GM19328 (cell line): ENCODE measurements at regions not wholly inside any gene's neighbourhood (a gene's known extent, or its start where the extent isn't known, plus 50 kb on each side); places are given as distances from the start of the nearest gene placed in this dataset.
"Not testable (repeated sequence)": the region's sequence is repeated elsewhere in the genome, so short reads cannot be mapped to it uniquely, and the experiment has no call there.

Source experiments
- ATAC-seq: cut with Tn5 transposase; IDR thresholded peaks from one replicate; pipeline ENCODE4 v1.9.1; 2021; ENCODE audit warnings: mild to moderate bottlenecking, moderate library complexity; ENCODE audit not compliant: unreplicated experiment

DNA sequence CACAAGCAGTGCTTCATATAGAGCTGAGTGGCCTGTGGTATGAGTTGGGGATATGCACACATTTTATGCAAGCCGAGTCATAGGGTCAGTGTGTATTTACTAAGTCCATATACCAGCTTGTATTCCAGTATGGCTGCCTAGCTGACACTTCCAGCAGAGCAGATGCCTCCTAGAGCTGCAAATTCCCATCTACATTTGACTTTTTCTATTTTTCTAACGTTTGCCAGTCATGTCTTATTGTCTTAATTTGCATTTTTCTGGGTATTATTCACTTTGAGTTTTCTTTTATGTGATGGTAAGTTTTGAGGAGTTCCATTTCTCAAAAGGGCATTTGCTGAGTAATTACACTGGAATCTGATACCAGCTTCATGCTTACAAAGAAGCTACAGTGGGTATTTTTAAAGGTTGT, 334.5 kb upstream of the CDH2 start:
- ATAC-seq, result no peak

DNA sequence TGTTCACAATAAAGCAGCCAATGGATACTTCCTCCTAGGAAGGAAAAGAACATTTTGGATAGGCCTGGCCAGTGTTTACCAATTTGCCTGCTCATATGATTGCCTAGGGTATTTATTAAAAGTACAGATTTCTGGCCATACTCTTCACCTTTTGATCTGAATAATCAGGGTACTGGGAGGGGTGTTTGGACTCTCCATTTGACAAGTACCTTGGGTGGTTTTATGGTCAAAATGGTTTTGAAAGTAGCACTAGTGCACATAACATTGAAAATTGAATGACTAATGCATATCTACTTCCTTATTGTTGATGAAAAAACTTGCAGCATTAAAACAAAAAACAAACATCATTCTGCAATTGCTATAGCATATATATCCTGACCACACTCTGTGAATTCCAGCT, 333.3 kb upstream of the CDH2 start:
- ATAC-seq, result no peak

DNA sequence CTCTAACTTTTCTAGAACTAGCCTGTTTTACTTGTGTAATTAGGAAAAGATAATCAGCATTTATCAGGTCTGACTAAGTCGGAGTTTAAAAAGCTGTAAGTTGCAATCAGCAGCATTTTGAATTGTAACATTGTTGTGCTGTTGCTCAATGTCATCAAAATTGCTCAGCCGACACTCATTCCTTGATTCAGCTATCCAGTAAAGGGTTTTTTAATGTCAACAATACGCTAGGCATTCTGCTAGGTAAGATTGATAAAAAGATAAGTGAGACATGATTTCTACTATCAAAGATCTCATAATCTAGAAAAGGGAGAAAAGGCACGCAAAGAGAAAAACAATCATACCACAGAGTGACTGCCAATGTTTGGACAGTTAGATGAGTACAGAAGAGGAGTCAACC, 327.1 kb upstream of the CDH2 start:
- no peak for ATAC-seq

DNA sequence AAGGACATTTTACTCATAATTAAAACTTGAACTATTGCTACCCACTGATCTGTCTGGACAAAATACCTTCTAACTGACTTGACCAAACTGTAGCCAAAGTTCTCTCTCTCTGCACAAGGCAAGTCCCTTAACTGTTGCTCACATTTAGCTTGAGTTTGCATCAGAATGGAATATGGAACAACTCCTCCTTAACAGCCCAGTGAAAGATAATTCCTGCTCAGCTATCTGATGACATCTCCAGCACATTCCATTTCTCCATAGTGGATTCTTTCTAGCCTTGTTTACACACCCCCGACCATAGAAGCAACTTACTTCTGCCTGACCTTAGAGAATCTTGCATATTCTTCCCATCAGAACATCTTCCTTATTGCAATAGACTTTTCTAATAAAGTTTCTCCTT, 317.2 kb upstream of the CDH2 start:
- no peak for ATAC-seq

DNA sequence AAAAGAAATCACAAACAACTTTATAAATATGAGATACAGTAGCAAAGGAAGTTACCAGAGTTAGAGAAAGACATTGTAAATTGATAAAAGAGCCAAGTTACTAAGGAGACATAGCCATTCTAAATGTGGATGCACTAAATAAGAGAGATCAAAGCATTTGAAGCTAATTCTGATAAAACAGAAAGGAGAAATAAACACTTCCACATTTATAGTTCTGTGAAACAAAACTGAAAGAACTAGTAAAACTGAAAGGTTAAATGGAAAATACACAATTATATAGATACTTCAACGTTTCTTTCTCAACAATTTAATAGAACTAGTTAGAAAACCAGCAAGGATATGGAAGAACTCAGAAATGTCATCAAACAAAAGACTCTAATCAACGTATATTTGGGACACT, 309.0 kb upstream of the CDH2 start:
- ATAC-seq, result peak; percentile 77

DNA sequence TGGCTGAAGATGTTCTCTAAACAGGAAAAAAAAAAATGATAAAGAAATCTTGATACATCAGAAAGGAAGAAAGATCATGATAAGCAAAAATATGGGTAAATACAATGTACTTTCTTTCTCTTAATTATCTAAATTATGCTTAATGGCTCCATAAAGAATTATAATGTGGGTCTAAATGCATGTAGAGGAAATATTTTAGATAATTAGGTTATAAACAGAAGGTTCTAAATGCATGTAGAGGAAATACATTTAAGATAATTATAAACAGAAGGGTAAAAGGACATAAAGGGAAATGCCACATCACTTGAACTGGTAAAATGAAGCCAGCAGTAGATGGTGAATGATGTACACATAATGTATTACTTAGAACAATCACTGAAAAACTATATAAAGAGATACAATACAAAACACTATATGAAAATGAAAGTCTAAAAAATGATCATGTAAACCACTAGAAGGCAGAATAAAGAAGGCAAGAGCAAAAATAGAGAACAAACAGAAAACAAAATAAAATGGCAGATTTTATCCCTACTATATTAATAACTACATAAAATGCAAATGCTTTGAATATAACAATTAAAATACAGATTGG, 308.4 kb upstream of the CDH2 start:
- ATAC-seq, result no peak

DNA sequence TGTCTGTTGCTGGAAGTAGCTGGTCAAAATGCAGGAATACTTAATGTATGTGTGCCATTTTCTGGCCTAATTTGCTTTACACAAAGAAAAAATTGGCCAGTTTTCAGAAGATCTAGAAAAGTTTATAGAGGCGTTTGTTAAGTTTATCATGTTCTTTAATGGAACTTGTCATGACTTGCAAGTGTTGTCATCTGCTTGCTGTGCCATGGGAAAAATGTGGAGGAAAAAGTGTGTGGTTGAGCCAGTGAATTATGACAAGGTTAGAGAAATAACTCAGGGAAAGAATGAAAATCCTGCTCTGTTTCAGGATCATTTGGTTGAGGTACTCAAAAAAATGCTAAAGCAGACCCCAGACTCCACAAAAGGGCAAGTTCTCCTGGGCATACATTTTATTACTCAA, 301.6 kb upstream of the CDH2 start:
- ATAC-seq, result no peak

DNA sequence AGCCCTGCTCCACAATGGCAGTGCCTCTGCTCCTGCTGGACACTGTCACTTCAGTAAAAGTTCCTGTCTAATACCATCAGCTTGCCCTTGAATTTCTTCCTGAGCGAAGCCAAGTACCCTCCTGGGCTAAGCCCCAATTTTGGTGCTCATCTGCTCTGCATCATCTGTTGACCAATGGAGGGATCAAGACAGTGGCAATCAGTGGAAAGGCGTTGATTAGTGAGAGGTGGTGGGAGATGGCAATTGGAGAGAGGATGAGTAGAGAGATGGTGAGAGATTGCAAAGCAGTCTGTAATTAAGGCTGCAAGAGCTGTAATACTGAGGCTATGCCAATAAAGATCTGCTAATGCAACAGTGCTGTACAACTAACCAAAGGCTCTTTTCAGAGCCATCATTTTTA, 299.4 kb upstream of the CDH2 start:
- no peak for ATAC-seq

DNA sequence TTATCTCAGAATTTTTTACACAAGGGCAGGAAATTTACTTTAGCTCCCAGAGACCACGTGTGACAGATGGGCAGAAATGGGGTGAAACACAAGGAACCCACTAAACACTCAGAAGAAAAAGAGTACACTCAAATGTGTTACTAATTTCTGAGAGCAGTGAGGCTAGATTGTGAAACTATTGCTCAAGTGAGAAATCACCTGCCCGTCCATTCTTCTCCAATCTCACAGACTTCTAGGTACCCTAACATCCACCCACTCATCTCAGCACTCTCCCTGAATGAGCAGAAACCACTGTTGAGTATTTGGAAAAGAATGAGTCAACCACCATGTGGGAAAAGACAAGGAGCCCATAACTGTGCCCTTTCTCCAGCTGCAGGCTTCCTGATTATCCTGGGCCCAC, 293.0 kb upstream of the CDH2 start:
- no peak for ATAC-seq

DNA sequence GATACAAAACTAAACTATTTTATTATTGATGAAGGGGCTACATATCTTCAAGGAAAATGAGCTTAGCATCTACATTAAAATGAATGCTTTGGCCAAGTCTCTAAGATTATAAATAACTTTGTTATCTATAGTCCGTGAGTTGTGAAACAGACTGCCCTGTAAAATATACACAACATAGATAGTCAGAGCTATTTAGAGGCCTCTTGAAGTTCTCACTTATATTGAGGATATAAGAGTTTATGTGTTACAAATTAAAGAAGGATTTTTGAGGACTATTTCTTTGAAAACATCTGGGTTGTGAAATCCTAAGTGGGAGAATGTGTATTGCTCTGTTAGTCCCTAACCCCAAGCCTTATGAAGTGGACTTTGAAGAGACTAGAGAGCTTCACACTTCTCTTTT, 292.0 kb upstream of the CDH2 start:
- ATAC-seq, result no peak

DNA sequence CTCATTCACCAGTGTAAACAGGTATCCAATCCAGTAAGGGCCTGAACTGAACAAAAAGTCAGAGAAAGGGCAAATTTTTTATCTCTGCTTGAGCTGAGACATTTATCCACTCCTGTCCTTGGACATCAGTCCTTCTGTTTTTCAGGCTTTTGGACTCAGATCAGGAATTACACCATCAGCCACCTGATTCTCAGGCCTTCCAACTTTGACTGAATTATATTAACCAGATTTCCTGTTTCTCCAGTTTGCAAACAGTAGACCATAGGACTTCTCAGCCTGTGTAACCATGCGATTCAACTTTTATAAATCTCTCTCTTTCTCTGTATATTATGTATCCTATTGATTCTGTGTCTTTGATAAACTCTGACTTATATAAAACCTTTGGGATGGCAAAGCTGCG, 289.3 kb upstream of the CDH2 start:
- no peak for ATAC-seq

DNA sequence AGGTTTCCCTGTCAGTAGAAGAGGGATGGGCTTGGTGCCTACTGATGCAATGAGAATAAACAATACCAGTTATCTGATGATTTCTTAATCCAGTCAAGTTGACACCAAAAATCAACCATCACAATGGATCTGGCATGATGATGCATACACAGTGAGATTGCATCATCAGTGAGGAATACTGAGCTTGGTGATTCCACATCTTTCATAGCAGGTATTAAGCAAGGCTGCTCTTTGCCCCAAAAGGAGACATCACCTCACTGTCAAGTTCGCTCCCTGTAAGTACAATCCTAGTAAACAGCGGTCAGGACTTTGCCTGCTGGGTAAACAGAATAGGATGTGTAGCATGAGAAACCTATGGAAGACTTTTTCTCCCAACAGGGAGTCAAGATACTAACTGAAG, 282.7 kb upstream of the CDH2 start:
- ATAC-seq, result no peak

DNA sequence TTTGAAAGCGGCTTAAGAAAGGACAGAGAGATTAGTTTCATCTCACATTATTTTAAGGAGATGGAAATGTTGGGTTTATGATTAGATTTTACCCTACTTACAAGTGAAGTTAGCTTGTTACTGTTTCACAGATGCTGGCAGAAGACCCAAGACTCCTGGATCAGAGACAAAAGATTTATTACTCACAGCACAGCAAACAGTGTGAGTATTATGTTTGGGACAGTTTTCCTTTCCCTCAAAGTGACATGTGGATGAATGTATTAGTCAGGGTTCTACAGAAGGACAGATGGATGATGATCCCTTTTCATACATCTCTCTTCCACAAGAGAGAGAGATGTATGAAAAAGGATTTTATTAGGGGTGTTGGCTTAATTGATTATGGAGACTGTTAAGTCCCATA, 281.8 kb upstream of the CDH2 start:
- no peak for ATAC-seq

DNA sequence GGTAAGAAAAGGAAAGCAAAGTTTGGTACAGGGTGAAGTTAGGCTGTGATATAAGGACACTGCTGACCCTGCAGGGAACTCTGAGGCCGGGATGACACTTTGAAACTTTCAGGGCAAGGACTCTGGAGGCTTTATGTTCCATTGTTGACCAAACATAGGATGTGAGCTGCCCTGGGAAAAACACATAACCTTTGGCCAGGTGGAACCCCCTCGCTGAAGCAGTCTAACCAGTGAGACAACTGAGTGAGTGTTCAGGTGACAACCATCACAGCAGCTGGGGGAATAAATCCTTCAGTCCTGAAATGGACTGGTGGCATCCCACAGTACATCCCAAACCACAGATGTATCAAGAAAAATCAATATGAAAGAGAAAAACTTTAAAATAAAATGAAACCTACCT, 280.9 kb upstream of the CDH2 start:
- ATAC-seq, result no peak

DNA sequence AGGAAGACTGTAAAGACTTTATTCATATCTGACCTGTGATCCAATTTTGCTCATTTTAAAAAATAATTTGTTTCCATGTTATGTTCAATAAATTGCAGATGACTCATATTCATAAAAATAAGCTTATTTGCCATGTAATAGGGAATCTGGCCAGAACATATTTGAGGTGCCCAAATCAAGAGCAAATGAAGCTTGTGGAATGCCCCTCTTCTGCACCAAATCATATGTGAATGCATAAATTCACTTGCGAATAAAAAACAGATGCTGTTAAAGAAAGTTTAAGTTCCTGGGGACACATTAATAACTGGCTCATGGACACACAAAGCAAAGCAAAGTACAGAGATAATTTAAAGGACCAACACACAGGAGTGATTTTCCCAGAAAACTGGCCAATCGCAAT, 279.0 kb upstream of the CDH2 start:
- no peak for ATAC-seq

DNA sequence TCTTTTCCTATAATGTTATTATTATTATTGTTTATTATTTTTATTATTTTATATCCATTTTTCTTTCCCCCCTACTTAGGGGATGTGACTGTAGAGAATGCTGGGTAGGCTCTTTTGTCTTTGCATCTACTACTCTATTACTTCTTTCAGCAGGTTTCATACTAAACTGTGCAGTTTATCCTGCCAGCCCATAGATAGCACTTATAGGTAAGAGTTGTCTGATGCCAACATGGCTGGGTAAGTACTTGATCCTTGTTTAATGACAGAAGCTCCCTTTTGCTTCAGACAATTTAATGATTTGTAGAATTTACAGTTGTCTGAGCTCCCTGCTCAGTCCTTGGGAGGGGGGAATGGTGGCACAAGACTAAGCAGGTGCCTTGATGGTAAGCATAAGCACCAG, 262.9 kb upstream of the CDH2 start:
- no peak for ATAC-seq

DNA sequence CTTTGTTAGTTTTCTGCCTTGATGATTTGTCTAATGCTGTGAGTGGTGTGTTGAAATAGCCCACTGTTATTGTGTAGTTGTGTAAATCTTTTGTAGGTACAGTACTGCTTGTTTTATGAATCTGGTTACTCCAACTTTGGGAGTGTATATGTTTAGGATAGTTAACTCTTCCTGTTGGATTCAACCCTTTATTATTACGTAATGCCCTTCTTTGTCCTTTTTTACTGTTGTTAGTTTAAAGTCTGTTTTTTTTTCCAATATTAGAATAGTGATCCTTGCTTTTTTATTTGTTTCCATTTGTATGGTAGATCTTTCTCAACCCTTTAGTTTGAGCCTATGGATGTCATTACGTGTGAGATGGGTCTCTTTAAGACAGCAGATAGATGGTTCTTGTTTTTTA, 261.5 kb upstream of the CDH2 start:
- no peak for ATAC-seq

DNA sequence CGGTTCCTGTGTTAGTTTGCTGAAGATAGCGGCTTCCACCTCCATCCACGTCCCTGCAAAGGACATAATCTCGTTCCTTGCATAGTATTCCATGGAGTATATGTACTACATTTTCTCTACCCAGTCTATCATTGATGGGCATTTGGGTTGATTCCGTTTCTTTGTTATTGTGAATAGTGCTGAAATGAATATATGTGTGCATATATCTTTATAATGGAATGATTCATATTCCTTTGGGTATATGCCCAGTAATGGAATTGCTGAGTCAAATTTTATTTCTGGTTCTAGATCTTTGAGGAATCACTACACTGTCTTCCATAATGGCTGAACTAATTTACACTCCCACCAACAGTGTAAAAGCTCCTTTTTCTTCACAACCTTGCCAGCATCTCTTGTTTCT, 255.4 kb upstream of the CDH2 start:
- ATAC-seq, result no peak

DNA sequence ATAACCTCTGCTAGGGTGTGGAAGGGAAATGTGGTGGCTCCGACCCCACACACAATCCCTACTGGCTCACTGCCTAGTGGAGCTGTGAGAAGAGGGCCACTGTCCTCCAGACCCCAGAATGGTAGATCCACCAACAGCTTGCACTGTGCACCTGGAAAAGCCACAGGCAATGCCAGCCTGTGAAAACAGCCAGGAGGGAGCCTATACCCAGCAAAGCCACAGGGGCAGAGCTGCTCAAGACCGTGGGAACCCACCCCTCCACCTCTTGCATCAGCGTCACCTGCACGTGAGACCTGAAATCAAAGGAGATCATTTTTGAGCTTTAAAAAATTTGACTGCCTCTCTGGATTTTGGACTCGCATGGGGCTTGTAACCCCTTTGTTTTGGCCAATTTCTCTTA, 249.0 kb upstream of the CDH2 start:
- ATAC-seq, result no peak

DNA sequence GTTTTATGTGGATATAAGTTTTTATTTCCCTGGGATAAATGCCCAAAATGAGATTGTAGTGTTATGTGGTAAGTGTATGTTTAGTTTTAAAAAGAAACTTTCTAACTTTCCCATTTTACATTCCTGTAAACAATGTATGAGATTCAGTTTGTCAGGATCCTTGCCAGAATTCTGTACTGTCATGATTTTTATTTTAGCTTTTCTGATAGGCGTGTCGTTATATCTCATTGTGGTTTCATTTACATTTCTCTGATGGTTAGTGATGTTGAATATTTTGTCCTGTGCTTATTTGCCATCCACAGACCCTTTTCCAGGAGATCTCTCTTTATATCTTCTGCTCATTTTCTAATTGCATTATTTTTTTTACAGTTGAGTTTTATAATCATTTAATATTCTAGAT, 245.6 kb upstream of the CDH2 start:
- ATAC-seq, result no peak

DNA sequence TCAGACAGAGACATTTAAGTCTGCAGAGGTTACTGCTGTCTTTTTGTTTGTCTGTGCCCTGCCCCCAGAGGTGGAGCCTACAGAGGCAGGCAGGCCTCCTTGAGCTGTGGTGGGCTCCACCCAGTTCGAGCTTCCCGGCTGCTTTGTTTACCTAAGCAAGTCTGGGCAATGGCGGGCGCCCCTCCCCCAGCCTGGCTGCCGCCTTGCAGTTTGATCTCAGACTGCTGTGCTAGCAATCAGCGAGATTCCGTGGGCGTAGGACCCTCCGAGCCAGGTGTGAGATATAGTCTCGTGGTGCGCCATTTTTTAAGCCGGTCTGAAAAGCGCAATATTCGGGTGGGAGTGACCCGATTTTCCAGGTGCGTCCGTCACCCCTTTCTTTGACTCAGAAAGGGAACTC, 245.0 kb upstream of the CDH2 start:
- ATAC-seq, result not testable (repeated sequence)

DNA sequence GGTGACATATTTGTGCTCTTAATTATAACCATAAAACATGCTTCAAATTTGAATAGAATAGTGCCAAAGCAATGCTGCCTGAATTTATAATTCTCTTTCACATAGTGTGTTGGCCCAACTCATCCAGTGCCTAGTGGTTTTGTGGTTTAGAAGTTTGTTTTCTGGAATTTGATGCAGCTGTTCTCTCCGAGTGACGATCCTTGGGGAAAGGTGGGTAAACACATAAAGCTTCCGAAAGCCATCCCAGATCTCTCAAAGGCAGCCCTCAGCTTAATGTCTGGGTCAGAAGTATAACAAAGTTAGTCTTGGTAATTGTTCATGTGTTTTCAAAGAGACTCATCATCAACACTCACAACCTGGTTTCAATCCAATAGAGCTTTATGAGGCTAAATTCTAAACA, 235.6 kb upstream of the CDH2 start:
- ATAC-seq, result no peak

DNA sequence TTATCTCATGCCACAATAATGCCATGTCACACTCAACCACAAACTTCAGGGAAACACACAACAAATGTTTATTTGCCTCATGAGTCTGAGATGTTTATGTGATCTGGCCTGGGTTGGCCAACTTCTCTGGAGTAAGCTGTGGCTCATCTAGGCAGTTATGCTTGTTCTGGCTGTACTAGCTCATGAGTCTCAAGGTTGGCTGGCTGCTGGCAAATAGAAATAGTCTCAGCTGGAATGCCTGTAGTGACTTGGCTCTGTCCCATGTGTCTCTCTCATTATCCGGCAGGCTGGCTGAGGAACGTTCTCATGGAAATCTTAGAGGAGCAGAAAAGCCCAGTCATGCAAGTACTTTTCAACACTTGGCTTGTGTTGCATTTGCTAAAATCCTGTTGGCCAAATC, 234.9 kb upstream of the CDH2 start:
- no peak for ATAC-seq

DNA sequence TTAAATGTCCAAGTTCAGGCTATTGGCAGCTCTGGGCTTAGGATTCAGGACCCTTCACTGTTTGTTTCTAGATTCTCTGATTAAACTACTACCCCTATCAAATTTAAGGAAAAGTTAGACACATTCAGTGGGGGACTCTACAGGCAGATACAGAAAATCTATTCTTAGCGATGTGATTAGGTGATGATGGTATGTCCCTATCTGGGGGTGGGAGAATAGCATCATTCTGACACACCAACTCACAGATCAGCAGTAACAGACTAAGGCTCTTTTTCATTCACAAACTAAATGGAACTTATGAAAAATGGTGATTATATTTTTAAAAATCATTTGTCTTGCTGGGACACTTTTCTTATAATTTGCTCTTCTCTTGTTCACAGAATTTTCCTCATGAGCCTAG, 232.9 kb upstream of the CDH2 start:
- ATAC-seq, result no peak
